Peyer's patch (tissue), 4 donors: ENCODE measurements at regions not wholly inside any gene's neighbourhood (a gene's known extent, or its start where the extent isn't known, plus 50 kb on each side); places are given as distances from the start of the nearest gene placed in this dataset.

Experiments
- POLR2A ChIP-seq, 2 donors: fragments of 450-650 bp; IDR thresholded peaks; one replicate each; pipeline ENCODE4 v1.5.1; 2017; ENCODE audit warnings: antibody characterized with exemption in 2 of 2, mild to moderate bottlenecking in 2 of 2, moderate library complexity in 2 of 2
- TF ChIP-seq, protein P1 (sequence below), 6 experiments: fragments of 450-650 bp in 4 of 6; fragments of 200-600 bp in 2 of 6; sonication (generic) in 1 of 6; IDR thresholded peaks; one replicate each; pipeline ENCODE4 v1.5.1; 2017 to 2019; ENCODE audit warnings: antibody characterized with exemption in 6 of 6, mild to moderate bottlenecking in 3 of 6, moderate library complexity in 1 of 6

GRCh38 chrX:130981836-130982235 lies 76.3 kb upstream of the ARHGAP36 start:
- TF ChIP-seq, protein P1, sequence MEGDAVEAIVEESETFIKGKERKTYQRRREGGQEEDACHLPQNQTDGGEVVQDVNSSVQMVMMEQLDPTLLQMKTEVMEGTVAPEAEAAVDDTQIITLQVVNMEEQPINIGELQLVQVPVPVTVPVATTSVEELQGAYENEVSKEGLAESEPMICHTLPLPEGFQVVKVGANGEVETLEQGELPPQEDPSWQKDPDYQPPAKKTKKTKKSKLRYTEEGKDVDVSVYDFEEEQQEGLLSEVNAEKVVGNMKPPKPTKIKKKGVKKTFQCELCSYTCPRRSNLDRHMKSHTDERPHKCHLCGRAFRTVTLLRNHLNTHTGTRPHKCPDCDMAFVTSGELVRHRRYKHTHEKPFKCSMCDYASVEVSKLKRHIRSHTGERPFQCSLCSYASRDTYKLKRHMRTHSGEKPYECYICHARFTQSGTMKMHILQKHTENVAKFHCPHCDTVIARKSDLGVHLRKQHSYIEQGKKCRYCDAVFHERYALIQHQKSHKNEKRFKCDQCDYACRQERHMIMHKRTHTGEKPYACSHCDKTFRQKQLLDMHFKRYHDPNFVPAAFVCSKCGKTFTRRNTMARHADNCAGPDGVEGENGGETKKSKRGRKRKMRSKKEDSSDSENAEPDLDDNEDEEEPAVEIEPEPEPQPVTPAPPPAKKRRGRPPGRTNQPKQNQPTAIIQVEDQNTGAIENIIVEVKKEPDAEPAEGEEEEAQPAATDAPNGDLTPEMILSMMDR (IDR thresholded peaks at IDR 0.05), result no peak
- no peak for TF ChIP-seq POLR2A (IDR thresholded peaks at IDR 0.05)
